SK-N-SH (cell line): ENCODE measurements at regions not wholly inside any gene's neighbourhood (a gene's known extent, or its start where the extent isn't known, plus 50 kb on each side); places are given as distances from the start of the nearest gene placed in this dataset.

Experiments
- RCOR1 ChIP-seq: fragments of 150-350 bp; IDR thresholded peaks from 2 replicates; pipeline ENCODE4 v1.6.1; 2017; ENCODE audit warnings: antibody characterized with exemption, low read length
- SIN3A ChIP-seq: IDR thresholded peaks from 2 replicates; pipeline ENCODE4 v1.6.1; 2012; ENCODE audit warnings: low read depth, mild to moderate bottlenecking, low read length, moderate library complexity, borderline replicate concordance
- TF ChIP-seq, protein P1 (sequence below): fragments of 200-600 bp; sonication (generic); IDR thresholded peaks from 2 replicates; pipeline ENCODE4 v1.6.1; 2017; ENCODE audit warnings: antibody characterized with exemption, mild to moderate bottlenecking, moderate library complexity
- TF ChIP-seq, protein P2 (sequence below): IDR thresholded peaks from 2 replicates; pipeline ENCODE4; 2012

- TF ChIP-seq, protein P1, sequence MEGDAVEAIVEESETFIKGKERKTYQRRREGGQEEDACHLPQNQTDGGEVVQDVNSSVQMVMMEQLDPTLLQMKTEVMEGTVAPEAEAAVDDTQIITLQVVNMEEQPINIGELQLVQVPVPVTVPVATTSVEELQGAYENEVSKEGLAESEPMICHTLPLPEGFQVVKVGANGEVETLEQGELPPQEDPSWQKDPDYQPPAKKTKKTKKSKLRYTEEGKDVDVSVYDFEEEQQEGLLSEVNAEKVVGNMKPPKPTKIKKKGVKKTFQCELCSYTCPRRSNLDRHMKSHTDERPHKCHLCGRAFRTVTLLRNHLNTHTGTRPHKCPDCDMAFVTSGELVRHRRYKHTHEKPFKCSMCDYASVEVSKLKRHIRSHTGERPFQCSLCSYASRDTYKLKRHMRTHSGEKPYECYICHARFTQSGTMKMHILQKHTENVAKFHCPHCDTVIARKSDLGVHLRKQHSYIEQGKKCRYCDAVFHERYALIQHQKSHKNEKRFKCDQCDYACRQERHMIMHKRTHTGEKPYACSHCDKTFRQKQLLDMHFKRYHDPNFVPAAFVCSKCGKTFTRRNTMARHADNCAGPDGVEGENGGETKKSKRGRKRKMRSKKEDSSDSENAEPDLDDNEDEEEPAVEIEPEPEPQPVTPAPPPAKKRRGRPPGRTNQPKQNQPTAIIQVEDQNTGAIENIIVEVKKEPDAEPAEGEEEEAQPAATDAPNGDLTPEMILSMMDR = no peak
- TF ChIP-seq SIN3A = no peak
- TF ChIP-seq RCOR1 = no peak
- TF ChIP-seq, protein P2, sequence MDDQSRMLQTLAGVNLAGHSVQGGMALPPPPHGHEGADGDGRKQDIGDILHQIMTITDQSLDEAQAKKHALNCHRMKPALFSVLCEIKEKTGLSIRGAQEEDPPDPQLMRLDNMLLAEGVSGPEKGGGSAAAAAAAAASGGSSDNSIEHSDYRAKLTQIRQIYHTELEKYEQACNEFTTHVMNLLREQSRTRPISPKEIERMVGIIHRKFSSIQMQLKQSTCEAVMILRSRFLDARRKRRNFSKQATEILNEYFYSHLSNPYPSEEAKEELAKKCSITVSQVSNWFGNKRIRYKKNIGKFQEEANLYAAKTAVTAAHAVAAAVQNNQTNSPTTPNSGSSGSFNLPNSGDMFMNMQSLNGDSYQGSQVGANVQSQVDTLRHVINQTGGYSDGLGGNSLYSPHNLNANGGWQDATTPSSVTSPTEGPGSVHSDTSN = no peak
Measured at GRCh38 chr4:31391976-31392375, 671.8 kb downstream of the PCDH7 start.
